Neutrophil (primary cell): ENCODE measurements at regions not wholly inside any gene's neighbourhood (a gene's known extent, or its start where the extent isn't known, plus 50 kb on each side); places are given as distances from the start of the nearest gene placed in this dataset.

Experiments
- H3K27ac ChIP-seq: fragments of 200-600 bp; sonication (generic); 2 replicates; pipeline ENCODE4 v1.5.1; 2016; ENCODE audit warnings: mild to moderate bottlenecking, moderate library complexity
- H3K27me3 ChIP-seq: fragments of 200-600 bp; sonication (generic); 2 replicates; pipeline ENCODE4 v1.6.0; 2016; ENCODE audit warnings: mild to moderate bottlenecking
- H3K36me3 ChIP-seq: fragments of 200-600 bp; sonication (generic); 2 replicates; pipeline ENCODE4 v1.5.1; 2017
- H3K4me1 ChIP-seq, 2 experiments: fragments of 200-600 bp in 1 of 2; sonication (generic) in 1 of 2; 1 replicate in 1 of 2; 2 replicates in 1 of 2; pipeline versions ENCODE4 v1.5.1 to v1.6.1; 2013 to 2016; ENCODE audit warnings: low read depth in 1 of 2, low read length in 1 of 2, mild to moderate bottlenecking in 1 of 2, moderate library complexity in 1 of 2; ENCODE audit not compliant: control insufficient read depth in 1 of 2, insufficient read depth in 1 of 2
- H3K4me3 ChIP-seq, 2 experiments: fragments of 200-600 bp in 1 of 2; sonication (generic) in 1 of 2; 1 replicate in 1 of 2; 2 replicates in 1 of 2; pipeline ENCODE4 v1.5.1; 2013 to 2016; ENCODE audit warnings: low read depth in 1 of 2, low read length in 1 of 2, mild to moderate bottlenecking in 1 of 2, moderate library complexity in 1 of 2
- H3K9me3 ChIP-seq: fragments of 200-600 bp; sonication (generic); 2 replicates; pipeline ENCODE4 v1.5.1; 2016
- CTCF ChIP-seq: fragments of 200-600 bp; sonication (generic); IDR thresholded peaks from 2 replicates; pipeline ENCODE4 v1.5.1; 2016; ENCODE audit warnings: antibody characterized with exemption

- Histone ChIP-seq H3K9me3 (no peaks in the 10 kb centered on the region), H3K27me3 (peaks cover 5% of the 10 kb centered on the region), H3K27ac (no peak overlapping the region), H3K4me1 (no peaks in the 10 kb centered on the region), H3K4me3 (no peak overlapping the region), H3K36me3 (no peaks in the 10 kb centered on the region)
- TF ChIP-seq CTCF = no peak
Measured at GRCh38 chr16:54817940-54818574, 112.6 kb upstream of the IRX5 start.

- Histone ChIP-seq H3K27me3 (peaks cover 11% of the 10 kb centered on the region), H3K36me3 (no peaks in the 10 kb centered on the region), H3K4me1 (no peaks in the 10 kb centered on the region), H3K4me3 (no peak overlapping the region), H3K27ac (no peak overlapping the region), H3K9me3 (no peaks in the 10 kb centered on the region)
- no peak for TF ChIP-seq CTCF
Measured at GRCh38 chr16:54817432-54817831, 113.2 kb upstream of the IRX5 start.

- Histone ChIP-seq H3K27me3 (peaks cover 11% of the 10 kb centered on the region), H3K27ac (no peak overlapping the region), H3K36me3 (no peaks in the 10 kb centered on the region), H3K4me1 (no peaks in the 10 kb centered on the region), H3K9me3 (no peaks in the 10 kb centered on the region), H3K4me3 (no peak overlapping the region)
- no peak for TF ChIP-seq CTCF
Measured at GRCh38 chr16:54816471-54816870, 114.2 kb upstream of the IRX5 start.

GRCh38 chr16:54815177-54815576, 115.5 kb upstream of the IRX5 start:
- Histone ChIP-seq H3K4me3 (no peak overlapping the region), H3K4me1 (no peaks in the 10 kb centered on the region), H3K27ac (no peak overlapping the region), H3K9me3 (no peaks in the 10 kb centered on the region), H3K36me3 (no peaks in the 10 kb centered on the region), H3K27me3 (peaks cover 11% of the 10 kb centered on the region)
- TF ChIP-seq CTCF = no peak

GRCh38 chr16:54813778-54814177, 116.9 kb upstream of the IRX5 start:
- no peak for TF ChIP-seq CTCF
- no peak overlapping the region for H3K27ac ChIP-seq
- H3K9me3 ChIP-seq = no peaks in the 10 kb centered on the region
- H3K4me1 ChIP-seq = no peaks in the 10 kb centered on the region
- no peak overlapping the region for H3K4me3 ChIP-seq
- no peaks in the 10 kb centered on the region for H3K36me3 ChIP-seq
- peaks cover 11% of the 10 kb centered on the region for H3K27me3 ChIP-seq
